A549 (cell line): ENCODE measurements at regions not wholly inside any gene's neighbourhood (a gene's known extent, or its start where the extent isn't known, plus 50 kb on each side); places are given as distances from the start of the nearest gene placed in this dataset.

ENCODE experiments used
- BHLHE40 ChIP-seq: IDR thresholded peaks from 2 replicates; pipeline ENCODE4 v1.6.1; 2012; ENCODE audit warnings: low read depth, low read length, inconsistent platforms
- CEBPB ChIP-seq, 2 experiments: fragments of >200 bp in 1 of 2; sonication (Bioruptor Twin) in 1 of 2; formaldehyde crosslinking in 1 of 2; IDR thresholded peaks; 2 replicates each; pipeline ENCODE4 v1.6.1; 2012 to 2016
- CHD4 ChIP-seq: fragments of 200-600 bp; sonication (generic); IDR thresholded peaks from 2 replicates; pipeline ENCODE4 v1.6.1; 2016; ENCODE audit warnings: antibody characterized with exemption, mild to moderate bottlenecking, borderline replicate concordance
- EP300 ChIP-seq, 2 experiments: fragments of >200 bp; sonication (Bioruptor Twin); formaldehyde crosslinking; IDR thresholded peaks; 2 replicates in 1 of 2; 3 replicates in 1 of 2; pipeline ENCODE4 v1.6.1; 2016 to 2017
- JUN ChIP-seq, 2 experiments: fragments of >200 bp; sonication (Bioruptor Twin); formaldehyde crosslinking; IDR thresholded peaks; 2 replicates in 1 of 2; 3 replicates in 1 of 2; pipeline ENCODE4 v1.6.1; 2016 to 2017
- KDM1A ChIP-seq: fragments of 200-600 bp; sonication (generic); IDR thresholded peaks from 2 replicates; pipeline ENCODE4 v1.6.1; 2016; ENCODE audit warnings: low read depth, mild to moderate bottlenecking
- POLR2A ChIP-seq: IDR thresholded peaks from 2 replicates; pipeline ENCODE4 v1.6.1; 2012; ENCODE audit warnings: mild to moderate bottlenecking, low read length
- RAD21 ChIP-seq, 2 experiments: fragments of >200 bp in 1 of 2; sonication (Bioruptor Twin) in 1 of 2; formaldehyde crosslinking in 1 of 2; IDR thresholded peaks in 1 of 2; conservative IDR thresholded peaks in 1 of 2; 2 replicates in 1 of 2; 3 replicates in 1 of 2; pipeline ENCODE4 v1.6.1; 2012 to 2018; ENCODE audit warnings: inconsistent platforms in 1 of 2
- RNF2 ChIP-seq: fragments of 200-600 bp; sonication (generic); IDR thresholded peaks from 2 replicates; pipeline ENCODE4 v1.6.1; 2016; ENCODE audit warnings: low read depth, mild to moderate bottlenecking, antibody characterized with exemption, moderate library complexity, borderline replicate concordance
- ZFP36 ChIP-seq: fragments of 450-650 bp; IDR thresholded peaks from 2 replicates; pipeline ENCODE4 v1.6.1; 2014; ENCODE audit warnings: borderline replicate concordance; ENCODE audit not compliant: partially characterized antibody
- TF ChIP-seq, protein P1 (sequence below): fragments of 450-650 bp; IDR thresholded peaks from 2 replicates; pipeline ENCODE4 v1.6.1; 2014; ENCODE audit warnings: antibody characterized with exemption
- TF ChIP-seq, protein P2 (sequence below): fragments of >200 bp; sonication (Bioruptor Twin); formaldehyde crosslinking; IDR thresholded peaks from 3 replicates; pipeline ENCODE4 v1.5.1; 2016
- TF ChIP-seq, protein P3 (sequence below): fragments of 150-350 bp; IDR thresholded peaks from 2 replicates; pipeline ENCODE4 v1.6.1; 2014; ENCODE audit warnings: low read depth, mild to moderate bottlenecking, low read length
- TF ChIP-seq, protein P4 (sequence below): IDR thresholded peaks from 2 replicates; pipeline ENCODE4 v1.6.1; 2012

DNA sequence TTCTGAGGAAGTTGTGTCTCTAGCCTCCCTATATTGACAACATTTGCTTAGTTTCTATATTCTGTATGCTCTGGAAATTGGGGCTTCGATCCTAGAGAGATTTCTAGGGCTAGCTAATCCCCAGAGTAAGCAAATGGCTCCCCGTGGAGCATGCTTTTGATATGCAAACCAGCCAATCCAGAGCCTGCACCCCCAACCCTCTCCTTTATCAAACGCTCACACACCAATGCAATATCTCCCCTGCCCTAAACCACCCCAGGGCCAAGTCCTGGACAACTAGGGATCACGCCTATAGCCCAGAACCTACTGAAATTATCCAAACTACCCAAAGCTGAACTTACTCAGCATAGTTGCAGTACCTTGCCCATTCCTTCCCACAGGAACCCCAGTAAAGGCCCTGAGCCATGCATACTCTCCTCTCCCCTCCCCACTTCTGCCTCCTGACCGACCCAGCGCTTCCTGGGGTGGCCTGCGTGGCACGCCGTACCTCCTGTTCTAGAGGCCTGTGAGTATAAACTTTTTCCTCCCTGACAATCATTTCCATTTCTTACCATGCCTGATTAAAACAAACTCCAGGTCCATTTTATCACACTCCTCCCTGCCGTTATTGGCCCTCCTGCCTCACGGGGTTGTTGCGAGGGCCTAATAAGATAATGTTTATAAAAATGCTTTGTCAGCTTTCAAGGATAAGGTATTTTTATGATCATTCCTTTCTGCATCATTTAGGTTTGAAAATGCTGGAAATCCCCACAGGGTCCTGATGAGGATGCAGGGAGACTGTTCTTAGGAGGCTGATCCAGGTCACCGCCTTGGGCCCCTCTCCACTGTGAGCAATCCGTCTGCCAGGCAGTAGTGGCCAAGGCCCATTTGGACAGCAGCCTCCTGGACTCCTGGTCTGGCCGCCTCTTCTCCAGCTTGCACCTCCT is 102.7 kb downstream of the TENT5C start:
- TF ChIP-seq CHD4 (no peak), RAD21 (conservative IDR thresholded peaks at IDR 0.05 in 1 of 2, IDR thresholded peaks at IDR 0.05 in 1 of 2) (no peak), KDM1A (no peak), POLR2A (no peak), BHLHE40 (no peak), ZFP36 (no peak), EP300 (IDR thresholded peaks at IDR 0.05) (no peak), JUN (IDR thresholded peaks at IDR 0.05) (no peak), RNF2 (no peak), CEBPB (IDR thresholded peaks at IDR 0.05) (no peak)
- TF ChIP-seq, protein P1, sequence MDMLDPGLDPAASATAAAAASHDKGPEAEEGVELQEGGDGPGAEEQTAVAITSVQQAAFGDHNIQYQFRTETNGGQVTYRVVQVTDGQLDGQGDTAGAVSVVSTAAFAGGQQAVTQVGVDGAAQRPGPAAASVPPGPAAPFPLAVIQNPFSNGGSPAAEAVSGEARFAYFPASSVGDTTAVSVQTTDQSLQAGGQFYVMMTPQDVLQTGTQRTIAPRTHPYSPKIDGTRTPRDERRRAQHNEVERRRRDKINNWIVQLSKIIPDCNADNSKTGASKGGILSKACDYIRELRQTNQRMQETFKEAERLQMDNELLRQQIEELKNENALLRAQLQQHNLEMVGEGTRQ, result no peak
- TF ChIP-seq, protein P2, sequence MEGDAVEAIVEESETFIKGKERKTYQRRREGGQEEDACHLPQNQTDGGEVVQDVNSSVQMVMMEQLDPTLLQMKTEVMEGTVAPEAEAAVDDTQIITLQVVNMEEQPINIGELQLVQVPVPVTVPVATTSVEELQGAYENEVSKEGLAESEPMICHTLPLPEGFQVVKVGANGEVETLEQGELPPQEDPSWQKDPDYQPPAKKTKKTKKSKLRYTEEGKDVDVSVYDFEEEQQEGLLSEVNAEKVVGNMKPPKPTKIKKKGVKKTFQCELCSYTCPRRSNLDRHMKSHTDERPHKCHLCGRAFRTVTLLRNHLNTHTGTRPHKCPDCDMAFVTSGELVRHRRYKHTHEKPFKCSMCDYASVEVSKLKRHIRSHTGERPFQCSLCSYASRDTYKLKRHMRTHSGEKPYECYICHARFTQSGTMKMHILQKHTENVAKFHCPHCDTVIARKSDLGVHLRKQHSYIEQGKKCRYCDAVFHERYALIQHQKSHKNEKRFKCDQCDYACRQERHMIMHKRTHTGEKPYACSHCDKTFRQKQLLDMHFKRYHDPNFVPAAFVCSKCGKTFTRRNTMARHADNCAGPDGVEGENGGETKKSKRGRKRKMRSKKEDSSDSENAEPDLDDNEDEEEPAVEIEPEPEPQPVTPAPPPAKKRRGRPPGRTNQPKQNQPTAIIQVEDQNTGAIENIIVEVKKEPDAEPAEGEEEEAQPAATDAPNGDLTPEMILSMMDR, result no peak
- TF ChIP-seq, protein P3, sequence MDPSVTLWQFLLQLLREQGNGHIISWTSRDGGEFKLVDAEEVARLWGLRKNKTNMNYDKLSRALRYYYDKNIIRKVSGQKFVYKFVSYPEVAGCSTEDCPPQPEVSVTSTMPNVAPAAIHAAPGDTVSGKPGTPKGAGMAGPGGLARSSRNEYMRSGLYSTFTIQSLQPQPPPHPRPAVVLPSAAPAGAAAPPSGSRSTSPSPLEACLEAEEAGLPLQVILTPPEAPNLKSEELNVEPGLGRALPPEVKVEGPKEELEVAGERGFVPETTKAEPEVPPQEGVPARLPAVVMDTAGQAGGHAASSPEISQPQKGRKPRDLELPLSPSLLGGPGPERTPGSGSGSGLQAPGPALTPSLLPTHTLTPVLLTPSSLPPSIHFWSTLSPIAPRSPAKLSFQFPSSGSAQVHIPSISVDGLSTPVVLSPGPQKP, result no peak
- TF ChIP-seq, protein P4, sequence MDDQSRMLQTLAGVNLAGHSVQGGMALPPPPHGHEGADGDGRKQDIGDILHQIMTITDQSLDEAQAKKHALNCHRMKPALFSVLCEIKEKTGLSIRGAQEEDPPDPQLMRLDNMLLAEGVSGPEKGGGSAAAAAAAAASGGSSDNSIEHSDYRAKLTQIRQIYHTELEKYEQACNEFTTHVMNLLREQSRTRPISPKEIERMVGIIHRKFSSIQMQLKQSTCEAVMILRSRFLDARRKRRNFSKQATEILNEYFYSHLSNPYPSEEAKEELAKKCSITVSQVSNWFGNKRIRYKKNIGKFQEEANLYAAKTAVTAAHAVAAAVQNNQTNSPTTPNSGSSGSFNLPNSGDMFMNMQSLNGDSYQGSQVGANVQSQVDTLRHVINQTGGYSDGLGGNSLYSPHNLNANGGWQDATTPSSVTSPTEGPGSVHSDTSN, result no peak
